Upper lobe of left lung (tissue), 4 donors: ENCODE measurements at regions not wholly inside any gene's neighbourhood (a gene's known extent, or its start where the extent isn't known, plus 50 kb on each side); places are given as distances from the start of the nearest gene placed in this dataset.
"Not testable (repeated sequence)": the region's sequence is repeated elsewhere in the genome, so short reads cannot be mapped to it uniquely, and the experiment has no call there.

Experiments used
- EP300 ChIP-seq, 4 donors: sonication (generic); formaldehyde crosslinking; IDR thresholded peaks; one replicate each; pipeline ENCODE4 v1.5.1; 2017; ENCODE audit warnings: antibody characterized with exemption in 4 of 4, control low read depth in 2 of 4
- POLR2A ChIP-seq, 4 donors: fragments of 450-650 bp; IDR thresholded peaks; one replicate each; pipeline ENCODE4 v1.5.1; 2016 to 2017; ENCODE audit warnings: antibody characterized with exemption in 4 of 4, mild to moderate bottlenecking in 2 of 4
- POLR2AphosphoS5 ChIP-seq, 2 donors: sonication (generic); formaldehyde crosslinking; IDR thresholded peaks; one replicate each; pipeline ENCODE4 v1.5.1; 2017; ENCODE audit warnings: antibody characterized with exemption in 2 of 2
- TF ChIP-seq, protein P1 (sequence below), 6 experiments: fragments of 450-650 bp in 4 of 6; fragments of 200-600 bp in 2 of 6; sonication (generic) in 2 of 6; IDR thresholded peaks; one replicate each; pipeline ENCODE4 v1.5.1; 2016 to 2019; ENCODE audit warnings: antibody characterized with exemption in 6 of 6

DNA sequence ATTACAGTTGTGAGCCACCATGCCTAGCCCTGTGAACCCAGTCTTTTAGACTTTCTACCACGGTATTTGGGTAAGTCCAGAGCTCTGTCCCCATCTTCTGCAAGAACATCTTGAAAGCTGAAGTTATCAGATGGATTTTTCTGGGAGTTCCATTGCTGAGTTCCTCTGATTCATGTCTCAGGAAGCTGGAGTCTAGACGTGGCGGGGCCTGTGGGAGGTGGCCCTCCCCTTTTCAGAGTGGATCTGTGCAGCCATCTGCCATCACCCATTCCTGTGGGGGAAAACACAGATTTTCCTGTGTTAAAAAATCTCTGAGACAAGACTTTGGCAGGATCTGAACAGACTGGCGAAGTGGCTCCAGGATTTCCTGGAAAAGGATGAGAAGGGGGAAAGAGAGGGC, 234.3 kb downstream of the NPIPA7 start:
- not testable (repeated sequence) for TF ChIP-seq EP300, POLR2A, POLR2AphosphoS5 (IDR thresholded peaks at IDR 0.05)
- TF ChIP-seq, protein P1, sequence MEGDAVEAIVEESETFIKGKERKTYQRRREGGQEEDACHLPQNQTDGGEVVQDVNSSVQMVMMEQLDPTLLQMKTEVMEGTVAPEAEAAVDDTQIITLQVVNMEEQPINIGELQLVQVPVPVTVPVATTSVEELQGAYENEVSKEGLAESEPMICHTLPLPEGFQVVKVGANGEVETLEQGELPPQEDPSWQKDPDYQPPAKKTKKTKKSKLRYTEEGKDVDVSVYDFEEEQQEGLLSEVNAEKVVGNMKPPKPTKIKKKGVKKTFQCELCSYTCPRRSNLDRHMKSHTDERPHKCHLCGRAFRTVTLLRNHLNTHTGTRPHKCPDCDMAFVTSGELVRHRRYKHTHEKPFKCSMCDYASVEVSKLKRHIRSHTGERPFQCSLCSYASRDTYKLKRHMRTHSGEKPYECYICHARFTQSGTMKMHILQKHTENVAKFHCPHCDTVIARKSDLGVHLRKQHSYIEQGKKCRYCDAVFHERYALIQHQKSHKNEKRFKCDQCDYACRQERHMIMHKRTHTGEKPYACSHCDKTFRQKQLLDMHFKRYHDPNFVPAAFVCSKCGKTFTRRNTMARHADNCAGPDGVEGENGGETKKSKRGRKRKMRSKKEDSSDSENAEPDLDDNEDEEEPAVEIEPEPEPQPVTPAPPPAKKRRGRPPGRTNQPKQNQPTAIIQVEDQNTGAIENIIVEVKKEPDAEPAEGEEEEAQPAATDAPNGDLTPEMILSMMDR (IDR thresholded peaks at IDR 0.05), result not testable (repeated sequence)
